Ecto neural progenitor cell (in vitro differentiated cells): ENCODE measurements at regions not wholly inside any gene's neighbourhood (a gene's known extent, or its start where the extent isn't known, plus 50 kb on each side); places are given as distances from the start of the nearest gene placed in this dataset.

ENCODE experiments used
- DNase-seq: peaks from one replicate; pipeline ENCODE4 v3.0.0-alpha.2; 2018; ENCODE audit warnings: low spot score

DNA sequence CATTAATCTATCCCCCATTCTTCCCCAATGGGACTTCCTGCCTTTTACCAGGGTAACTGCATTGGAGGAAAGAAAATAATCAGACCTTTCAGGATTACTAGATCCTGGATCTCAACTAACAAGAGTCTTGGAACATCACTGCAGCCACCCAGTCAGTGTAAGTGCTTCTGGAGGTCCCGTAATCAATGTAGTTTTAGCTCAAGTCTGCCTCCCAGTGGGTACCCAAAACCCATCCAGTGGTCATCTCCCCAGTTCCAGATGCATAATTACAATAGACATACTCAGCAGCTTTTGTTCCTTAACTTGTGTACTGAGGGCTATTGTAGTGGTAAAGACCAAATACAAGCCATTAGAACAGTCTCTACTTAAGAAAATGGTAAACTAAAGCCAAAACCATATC, 319.1 kb downstream of the GPATCH2 start:
- DNase-seq, result no peak

DNA sequence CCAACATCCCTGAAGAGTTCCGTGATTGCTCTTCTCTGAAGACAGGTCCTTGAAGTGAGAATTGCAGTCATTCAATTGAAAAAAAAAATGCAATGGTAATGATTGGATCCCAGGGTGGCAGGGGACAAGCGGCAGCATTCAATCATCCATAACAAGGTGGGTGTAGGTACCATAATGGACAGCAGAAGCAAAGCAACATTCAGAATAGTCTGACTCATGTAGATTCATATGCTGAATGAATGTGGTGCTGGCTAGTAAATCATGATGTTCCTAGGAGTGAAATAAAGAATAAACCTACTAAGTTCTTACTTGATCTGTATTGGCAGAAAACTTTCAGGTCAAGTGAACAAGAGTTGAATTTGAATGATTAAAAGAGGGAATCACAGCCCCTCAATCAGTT, 319.6 kb downstream of the GPATCH2 start:
- DNase-seq, result no peak

DNA sequence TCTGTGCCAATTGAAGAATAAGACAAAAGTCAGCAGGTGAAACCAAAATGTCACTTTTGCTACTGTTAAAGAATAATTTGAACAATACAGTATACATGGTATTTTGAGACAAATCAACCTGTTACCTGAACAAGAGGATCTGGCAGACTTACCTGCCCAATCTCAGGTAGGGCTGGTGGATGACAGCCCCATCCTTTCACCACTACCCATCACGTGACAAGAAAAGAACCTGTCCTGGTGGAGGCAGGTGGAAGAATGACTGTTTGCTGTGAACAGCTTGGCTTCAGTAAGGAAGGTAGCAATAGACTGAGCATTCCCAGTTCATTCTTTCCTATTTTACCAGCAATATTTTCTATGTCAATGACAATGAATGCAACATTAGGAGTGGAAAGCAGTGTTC, 349.6 kb downstream of the GPATCH2 start:
- DNase-seq, result no peak

GRCh38 chr1:217275655-217276398, 355.1 kb downstream of the GPATCH2 start:
- DNase-seq, result no peak

DNA sequence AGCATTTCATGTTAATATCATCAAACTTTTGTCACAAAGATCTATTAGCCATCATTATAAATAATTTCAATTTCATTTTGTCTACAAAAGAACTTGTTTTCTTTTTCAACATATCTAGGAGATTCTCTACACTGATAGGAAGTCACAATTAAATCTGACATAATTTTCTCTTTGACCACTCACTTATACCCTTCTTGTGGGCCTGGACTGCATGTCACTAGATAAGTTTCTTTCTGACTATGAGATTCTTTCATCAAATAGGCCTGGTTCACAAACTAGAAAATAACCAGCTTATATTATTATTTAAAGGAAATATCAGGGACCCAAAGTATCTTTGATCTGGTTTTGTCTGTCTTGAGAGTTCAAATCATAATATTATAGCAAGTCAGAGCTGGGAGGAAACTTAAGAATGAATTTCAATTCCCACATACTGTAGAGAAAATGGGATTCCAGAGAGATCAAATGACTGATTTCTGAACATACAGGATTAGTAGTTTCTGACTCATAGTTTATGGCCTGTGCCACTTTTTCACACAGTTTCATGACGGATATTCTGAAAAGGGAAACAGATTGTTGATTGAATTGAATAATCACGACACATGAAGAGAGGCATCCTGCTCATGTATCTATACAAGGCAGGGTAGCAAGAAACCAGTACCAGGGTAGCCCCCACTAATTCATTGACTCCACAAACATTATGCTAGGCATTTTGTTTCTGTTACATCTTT, 355.8 kb downstream of the GPATCH2 start:
- DNase-seq, result no peak

- DNase-seq, result no peak
These were observed 356.5 kb downstream of the GPATCH2 start for GRCh38 chr1:217274416-217274815.

GRCh38 chr1:217273866-217274265, 357.0 kb downstream of the GPATCH2 start:
- no peak for DNase-seq

- no peak for DNase-seq
These were observed 358.5 kb downstream of the GPATCH2 start for GRCh38 chr1:217272385-217272784.

- DNase-seq, result no peak
These were observed 360.8 kb downstream of the GPATCH2 start for GRCh38 chr1:217270101-217270500.

- DNase-seq, result no peak
These were observed 362.8 kb downstream of the GPATCH2 start for GRCh38 chr1:217268058-217268457.

- DNase-seq, result no peak
These were observed 369.3 kb downstream of the GPATCH2 start for GRCh38 chr1:217261636-217262035.

DNA sequence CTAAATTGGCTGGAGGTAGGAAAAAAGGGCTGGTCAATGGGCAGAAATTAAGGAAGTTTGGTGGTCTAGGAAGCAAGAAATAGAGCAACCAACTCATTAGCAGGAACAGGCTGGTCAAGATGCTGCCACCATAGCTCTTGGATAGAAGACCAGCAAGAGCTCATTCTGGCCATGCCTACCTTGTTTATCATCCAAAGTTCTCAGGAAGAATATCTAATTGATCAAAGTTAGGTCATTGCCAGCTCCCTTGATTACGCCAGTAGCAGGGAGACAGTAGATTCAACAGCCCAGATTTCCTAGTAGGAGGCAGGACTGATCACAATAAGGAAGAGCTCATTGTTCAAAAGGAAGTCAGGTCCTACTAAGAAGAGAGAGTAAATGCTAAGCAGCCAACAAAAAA, 370.2 kb downstream of the GPATCH2 start:
- DNase-seq, result no peak

DNA sequence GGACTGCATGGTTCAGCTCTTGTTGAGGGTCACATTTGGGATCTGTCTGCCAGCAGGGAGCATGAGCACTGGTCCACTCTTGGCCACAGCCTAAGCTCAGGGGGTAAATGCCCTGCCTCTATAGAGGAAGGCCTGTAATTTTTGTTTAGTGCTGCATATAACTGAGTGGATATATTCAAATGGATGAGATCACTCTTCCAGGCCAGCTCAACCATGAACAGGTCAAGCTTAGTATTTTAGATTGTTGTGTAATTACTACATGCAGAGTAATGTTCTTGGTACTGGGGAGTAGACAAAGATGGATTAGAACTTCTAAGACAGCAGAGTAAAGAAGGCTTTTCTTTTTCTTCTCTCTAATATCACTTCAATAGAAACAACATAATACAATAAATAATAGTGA, 376.9 kb downstream of the GPATCH2 start:
- DNase-seq, result no peak

GRCh38 chr1:217253351-217253750, 377.5 kb downstream of the GPATCH2 start:
- no peak for DNase-seq

- no peak for DNase-seq
These were observed 379.8 kb downstream of the GPATCH2 start for GRCh38 chr1:217251121-217251520.

DNA sequence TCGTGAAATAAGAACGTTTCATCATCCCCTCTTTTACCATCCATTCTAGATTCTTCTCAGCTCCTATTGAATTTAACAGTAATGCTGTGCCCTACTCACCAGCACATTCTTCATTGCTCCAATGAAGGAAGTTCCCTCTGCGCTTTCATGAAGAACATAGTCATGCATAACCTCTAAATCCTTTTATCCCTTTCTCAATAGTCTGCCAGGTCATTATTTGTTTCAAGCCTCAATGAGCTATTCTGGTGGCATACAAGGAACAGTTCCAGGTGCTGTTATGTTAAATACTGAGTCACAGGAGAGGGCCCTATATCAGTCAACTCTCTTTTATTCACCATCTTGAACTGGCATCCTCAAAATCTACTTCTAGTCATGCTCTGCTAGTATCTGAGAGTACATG, 381.0 kb downstream of the GPATCH2 start:
- DNase-seq, result no peak

GRCh38 chr1:217244971-217245370, 385.9 kb downstream of the GPATCH2 start:
- DNase-seq, result no peak

DNA sequence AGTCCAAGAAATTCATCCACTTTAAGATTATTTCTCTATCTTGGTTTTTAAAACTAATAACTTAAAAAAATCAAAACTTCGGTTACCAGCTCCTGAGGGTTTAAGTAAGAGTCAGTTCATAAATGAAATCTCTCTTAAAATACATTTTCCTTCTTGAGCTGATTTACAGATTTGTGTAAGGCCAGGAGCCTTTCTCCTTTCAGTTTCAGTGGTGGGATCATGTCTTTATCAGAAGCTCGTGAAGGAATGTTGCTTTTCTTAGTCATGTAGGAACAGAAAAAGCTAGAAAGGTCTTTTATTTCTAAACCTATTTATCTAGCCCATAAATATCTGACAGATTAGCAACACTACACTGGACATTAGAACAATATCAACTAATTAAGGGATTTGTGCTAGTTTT, 390.2 kb downstream of the GPATCH2 start:
- DNase-seq, result no peak

GRCh38 chr1:217238945-217239344, 391.9 kb downstream of the GPATCH2 start:
- no peak for DNase-seq

DNA sequence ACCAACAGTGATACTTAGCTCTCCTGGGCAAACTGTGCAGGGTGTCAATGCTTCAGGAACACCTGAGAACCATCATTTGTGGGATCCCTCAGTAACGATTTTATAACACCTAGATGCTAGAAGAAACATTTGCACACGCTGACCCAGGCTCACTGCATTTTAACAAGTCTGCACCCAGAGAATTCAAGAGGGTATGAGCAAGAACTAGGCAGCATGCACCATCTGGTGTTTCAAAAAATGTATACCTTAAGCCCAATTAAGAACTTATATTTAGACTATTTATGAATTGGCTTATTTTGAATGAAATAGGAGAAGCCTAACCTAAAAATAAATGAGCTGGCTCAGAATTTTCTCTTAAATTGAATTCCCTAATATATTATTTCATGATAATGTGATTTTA, 400.5 kb downstream of the GPATCH2 start:
- no peak for DNase-seq

GRCh38 chr1:217228689-217229088, 402.2 kb downstream of the GPATCH2 start:
- DNase-seq, result no peak

GRCh38 chr1:217224201-217224600, 406.7 kb downstream of the GPATCH2 start:
- DNase-seq, result no peak

GRCh38 chr1:217214551-217214950, 416.3 kb downstream of the GPATCH2 start:
- no peak for DNase-seq

GRCh38 chr1:217211486-217211885, 419.4 kb downstream of the GPATCH2 start:
- DNase-seq, result no peak
